ENCODE measurements at regions not wholly inside any gene's neighbourhood (a gene's known extent, or its start where the extent isn't known, plus 50 kb on each side); places are given as distances from the start of the nearest gene placed in this dataset.

DNA sequence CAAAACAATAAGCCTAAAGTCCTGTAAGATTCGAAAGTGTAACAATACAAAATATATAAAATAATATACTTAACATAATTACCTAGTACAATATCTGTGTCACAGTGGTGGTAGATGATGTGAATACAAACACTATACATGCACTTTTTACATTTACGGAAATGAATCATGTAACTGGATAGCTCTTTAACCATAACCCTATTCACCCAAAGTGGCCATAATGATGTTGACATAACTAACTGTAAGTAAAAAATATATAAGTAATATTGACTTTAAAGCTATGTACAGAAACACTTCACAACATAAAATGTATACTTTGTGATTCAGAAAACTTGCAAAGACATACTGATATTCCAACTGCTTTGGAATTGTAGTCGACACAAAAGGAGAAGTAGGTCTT lies 616.9 kb upstream of the SLC8A1 start:
- DNase-seq, result no peak

DNA sequence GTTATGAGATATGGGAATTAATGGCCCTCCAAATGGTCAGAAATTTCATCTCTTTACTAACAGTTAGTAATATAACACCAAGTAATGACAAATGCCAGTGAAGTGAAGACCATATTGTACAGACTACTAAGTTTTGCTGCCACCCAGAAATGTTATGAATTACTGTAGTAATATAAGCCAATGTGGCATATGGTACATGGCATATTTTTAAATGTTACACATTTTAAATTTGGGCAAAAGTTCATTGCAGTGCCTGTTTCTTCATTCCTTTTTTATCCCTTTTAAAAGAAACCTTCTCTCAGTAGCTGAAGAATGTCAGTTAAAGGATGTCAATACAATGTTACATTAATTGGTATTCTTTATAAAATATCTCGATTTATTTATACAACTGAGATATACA lies 626.5 kb upstream of the SLC8A1 start:
- no peak for DNase-seq

DNA sequence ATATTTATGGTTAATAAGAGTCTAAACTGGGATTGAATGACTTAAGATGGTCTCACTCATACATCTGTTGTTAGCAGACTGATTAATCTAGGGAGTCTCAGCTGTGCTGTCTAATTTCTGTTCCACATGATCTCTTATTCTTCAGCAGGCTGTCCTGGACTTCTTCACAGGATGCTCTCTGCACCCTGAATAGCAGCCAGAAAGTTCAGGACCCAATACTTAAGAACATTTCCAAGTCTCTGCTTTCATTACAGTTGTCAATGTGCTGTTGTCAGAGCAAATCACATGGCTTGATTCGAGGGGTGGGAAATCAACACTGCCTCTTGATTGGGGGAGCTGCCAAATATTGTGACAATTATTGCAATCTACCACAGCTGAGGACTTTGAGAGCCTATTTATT lies 627.1 kb upstream of the SLC8A1 start:
- DNase-seq, result no peak

DNA sequence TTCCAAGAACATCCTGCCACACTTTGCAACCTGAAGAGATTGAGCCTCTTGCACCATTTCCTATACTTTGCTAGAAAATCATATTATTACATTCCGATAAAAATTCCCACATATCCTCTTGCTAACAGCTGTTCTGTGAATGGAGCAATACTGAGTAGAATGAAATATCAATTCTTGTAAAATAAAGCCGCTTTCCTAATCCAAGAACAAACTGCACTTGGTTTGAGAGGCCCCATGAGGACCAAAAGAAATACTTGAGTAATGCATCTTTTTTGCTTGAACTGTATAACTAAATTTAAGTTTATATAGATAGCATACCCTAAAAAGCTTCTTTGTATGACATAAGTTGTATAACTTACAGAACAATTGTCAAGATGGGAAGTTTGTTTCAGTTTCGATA lies 632.4 kb upstream of the SLC8A1 start:
- no peak for DNase-seq

DNA sequence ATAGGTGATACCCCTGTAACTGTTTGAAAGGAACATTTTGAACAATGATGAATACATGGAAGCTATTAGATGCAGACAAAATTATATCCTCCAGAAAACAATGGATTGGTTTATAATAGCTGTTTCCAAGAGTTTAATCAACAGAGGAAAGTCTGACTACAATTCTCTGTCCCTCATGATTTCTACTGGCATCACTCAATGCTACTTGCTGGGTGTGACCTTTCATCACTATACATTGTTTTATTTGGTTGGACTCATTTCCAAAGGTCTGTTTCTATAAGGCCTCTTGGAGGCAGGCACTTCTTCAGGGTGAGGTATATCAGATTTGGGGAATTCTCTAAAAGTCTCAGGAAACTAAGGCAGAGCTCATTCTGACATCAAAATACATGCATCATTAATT lies 636.1 kb upstream of the SLC8A1 start:
- DNase-seq, result no peak

DNA sequence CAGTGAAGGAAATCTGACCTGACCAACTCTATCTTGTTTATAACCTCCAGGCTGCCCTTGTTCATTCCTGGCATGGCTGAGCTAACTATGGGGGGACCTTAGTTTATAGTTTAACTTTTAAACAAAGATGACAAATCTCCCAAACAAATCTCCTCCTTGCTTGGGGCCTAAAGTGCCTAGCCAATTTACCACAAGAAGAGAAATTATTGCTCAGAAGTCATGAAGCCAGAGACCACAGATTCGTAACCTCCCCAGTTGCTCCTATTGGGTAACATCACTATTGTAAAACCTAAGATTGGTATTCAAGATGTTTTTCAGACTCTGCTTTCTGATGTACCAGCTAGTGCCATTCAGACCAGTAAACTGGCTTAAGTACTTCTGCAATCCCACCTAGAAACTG lies 649.4 kb upstream of the SLC8A1 start:
- DNase-seq, result no peak

DNA sequence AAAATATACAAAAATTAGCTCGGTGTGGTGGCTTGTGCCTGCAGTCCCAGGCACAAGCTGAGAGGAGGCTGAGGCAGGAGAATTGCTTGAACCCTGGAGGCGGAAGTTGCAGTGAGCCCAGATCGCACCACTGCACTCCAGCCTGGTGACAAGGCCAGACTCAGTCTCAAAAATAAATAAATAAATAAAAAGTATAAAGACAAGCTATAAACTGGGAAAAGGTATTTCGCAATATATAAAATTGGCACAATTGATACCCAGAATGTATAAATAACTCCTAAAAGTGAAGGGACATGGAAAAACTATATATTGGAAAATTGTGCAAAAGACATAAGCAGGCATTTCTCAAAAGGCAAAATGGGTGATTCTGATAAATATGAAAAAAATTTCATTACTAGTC lies 657.9 kb upstream of the SLC8A1 start:
- DNase-seq, result no peak

DNA sequence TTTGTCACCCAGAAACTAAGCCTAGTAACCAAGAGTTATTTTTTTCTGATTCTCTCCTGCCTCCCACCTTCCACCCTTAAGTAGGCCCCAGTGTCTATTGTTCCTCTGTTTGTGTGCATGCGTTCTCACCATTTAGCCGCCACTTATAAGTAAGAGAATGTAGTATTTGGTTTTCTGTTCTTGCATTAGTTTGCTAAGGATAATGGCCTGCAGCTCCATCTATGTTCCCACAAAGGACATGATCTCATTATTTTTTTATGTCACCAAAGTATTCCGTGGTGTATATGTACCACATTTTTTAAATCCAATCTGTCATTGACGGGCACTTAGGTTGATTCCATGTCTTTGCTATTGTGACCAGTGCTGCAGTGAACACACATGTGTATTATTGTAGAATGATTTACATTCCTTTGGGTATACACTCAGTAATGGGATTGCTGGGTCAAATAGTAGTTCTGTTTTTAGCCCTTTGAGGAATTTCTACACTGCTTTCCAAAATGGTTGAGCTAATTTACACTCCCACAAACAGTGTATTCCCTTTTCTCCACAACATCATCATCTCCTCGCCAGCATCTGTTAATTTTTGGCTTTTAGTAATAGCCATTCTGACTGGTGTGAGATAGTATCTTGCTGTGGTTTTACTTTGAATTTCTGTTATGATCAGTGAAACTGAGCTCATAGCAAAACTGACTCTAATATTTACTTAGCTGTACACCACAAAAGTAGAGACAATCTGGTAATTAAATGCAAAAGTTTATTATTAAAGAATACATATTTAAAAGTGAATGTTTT lies 660.1 kb upstream of the SLC8A1 start:
- no peak for DNase-seq

DNA sequence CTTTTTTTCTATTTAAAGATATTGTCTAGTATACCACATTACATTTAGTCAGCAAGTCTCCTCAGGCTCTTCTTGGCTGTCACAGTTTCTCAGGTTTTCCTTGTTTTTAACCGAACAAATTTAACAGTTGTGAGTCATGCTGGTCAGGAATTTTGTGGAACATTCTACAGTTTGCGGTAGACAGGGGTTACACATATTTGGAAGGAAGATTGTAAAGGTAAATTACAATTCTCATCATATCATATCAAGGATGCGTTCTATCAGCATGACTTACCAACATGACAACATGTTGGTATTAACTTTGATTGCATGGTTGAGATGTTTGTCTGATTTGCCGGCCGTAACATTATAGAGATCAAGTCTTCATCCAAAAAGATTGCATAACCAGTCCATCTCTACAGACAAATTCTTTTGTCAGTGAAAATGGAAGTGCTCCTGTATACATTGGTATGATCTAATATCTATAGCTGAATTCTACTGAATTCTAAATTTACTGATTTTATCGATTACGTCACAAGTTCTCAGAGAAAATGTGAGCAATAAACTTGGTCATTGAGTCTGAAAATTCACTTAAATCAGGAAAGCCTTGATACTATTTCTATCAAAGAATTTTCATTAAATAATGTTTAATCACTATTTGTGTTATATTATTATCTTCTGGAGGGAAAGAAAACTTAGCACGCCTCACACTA lies 664.4 kb upstream of the SLC8A1 start:
- no peak for DNase-seq

DNA sequence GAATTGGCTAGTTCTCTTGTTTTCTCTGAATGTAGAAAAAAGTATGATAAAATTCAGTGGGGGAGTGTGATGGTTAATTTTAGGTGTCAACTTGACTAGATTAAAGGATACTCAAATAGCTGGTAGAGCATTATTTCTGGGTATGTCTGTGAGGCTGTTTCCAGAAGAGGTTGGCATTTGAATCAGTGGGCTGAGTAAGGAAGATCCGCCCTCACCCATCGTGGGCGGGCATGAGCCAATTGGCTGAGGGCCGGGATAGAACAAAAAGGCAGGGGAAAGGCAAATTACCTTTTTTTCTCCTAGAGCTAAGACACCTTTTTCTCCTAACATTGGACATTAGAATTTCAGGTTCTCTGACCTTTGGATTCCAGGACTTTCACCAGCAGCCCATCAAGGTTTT lies 667.6 kb upstream of the SLC8A1 start:
- DNase-seq, result no peak

DNA sequence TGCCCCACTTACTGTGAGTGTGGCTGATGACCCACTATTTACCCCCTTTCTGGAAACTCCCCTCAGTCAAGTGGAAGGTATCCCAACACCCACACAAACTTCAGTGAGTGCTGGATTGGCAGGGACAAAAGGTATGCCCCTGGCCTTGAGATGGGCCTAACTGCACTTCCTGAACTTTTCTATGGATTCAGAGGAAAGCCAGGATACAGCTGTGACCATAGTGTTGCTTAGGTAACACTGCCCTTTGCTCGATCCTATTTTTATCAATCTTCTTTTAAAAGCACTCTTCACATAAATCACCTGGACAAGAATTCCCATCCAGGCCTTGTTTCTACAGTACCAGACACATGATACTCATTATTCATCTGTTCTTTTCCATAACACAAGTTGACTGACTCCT lies 671.5 kb upstream of the SLC8A1 start:
- no peak for DNase-seq

DNA sequence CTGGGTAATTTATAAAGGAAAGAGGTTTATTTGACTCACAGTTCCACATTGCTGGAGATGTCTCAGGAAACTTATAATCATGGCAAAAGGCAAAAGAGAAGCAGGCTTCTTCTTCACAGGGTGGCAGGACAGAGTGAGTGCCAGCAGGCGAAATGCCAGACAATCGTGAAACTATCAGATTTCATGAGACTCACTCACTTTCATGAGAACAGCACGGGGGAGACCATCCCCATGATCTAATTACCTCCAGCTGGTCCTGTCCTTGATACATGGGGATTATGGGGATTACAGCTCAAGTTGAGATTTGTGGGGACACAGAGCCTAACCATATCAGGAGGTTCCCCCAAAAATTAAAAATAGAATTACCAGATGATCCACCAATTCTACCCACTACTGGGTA lies 675.5 kb upstream of the SLC8A1 start:
- no peak for DNase-seq

DNA sequence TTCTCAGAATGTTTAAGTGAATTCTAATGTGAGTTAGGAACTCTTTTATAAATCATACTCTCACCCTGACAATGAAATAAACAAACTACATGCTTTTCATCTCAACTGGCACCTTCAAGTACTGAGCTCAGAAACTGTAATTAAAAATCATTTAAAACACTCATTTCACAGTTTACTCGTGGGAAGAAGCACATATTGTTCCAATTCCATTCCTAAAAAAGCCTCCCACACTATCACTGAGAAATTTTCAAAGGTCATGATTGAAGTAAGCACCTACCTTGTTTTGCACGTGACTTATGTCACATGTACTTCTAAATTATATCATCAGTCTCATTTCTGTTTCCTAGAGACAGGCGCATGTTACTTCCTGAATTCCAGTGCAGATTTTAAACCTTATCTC lies 678.1 kb upstream of the SLC8A1 start:
- no peak for DNase-seq

DNA sequence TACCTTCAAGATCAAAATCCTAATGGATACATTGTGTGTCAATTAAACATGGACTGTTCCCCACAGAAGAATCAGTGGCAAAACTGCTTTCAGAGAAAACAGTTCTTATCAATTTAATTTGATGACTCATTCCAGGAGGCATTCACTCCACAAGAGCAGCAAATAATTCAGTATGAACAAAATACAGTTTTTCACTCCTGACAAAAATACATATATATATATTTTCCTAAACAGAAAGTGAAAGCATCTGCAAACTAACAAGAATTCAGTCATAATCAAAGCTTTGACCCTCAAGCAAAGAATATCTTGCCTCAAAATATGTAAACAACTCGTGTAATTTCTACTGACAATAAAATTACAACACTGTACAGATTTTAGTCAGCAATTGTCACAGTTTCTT lies 685.1 kb upstream of the SLC8A1 start:
- DNase-seq, result peak; percentile 18

DNA sequence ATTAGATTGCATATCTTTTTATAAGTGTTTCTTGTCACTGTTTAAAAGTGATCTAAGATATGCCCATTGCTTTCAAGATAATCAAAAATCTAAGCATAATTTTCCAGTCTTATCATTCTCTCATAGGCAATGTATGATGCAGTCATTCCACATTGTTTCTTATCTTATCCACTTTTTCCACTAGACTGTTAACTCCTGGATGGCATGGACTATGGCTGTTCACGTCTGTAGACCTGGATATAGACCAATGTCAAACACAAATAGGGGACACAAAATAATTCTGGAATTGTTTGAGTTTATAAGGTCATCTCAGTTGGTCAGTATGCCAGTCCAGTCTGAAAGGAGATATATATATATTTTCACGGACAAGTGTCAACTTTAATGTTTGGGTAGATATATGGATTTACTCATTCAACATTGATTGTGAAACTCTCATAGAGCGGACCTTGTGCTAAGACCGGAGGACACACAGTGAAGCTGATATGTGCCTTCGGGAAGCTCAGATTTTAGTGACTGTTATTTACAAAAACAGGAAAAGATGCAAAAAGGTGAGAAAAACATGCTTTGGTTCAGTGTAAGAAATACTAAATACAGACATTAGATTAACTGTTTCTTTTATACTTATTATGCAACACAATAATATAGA lies 689.4 kb upstream of the SLC8A1 start:
- DNase-seq, result no peak

DNA sequence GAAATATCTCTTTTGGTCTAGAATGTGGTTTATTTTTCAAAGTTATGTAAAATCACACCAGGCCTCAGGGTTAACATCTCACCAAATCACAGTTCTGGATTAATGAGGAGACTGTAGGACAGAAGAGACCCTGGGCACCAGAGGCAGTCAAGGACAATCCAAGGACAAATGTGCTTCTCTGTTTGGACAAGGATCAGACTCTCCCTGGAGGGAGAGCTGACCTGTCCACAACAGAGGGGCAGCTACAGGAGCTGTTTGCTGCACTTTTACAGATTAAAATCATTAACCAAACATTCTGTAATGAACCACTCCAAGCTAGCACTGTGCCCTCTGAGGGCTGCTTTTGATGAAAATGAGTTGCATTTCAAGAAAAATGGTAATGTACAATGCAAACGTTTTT lies 690.6 kb upstream of the SLC8A1 start:
- DNase-seq, result no peak

DNA sequence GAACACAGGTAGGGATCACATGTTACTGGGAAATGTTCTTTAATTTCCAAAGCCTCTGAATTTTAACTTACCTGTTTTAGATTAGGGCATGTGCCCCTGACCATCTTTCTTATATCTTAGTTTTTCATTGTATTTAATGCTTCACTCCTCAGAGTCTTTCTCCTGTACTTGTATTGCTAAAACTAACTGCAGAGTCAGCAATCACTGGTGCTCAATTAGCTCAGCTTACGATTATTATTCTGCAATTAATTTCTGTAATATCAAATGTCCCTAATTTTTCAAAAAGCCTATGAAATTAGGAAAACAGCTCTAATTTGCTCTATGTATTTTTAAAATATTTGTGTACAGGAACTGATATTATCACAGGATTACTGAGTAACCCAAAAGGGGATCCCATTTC lies 693.2 kb upstream of the SLC8A1 start:
- DNase-seq, result no peak

DNA sequence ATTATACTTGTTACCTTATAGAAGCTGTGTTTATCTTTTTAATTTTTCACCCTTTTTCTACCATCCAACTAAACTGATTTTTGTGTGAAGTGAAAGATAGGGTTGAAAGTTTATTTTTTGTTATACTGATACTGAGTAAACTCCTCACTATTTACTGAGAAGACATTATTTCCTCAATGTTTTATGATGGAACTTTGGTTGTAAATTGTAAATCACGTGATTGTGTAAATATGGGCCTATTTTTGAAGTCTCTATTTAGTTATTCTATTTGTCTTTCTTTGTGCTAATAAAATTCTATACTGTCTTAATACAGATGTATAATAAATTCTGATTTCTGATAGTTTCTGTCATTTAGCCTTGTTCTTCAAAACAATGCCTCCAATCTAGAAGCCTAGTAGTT lies 697.2 kb upstream of the SLC8A1 start:
- no peak for DNase-seq

DNA sequence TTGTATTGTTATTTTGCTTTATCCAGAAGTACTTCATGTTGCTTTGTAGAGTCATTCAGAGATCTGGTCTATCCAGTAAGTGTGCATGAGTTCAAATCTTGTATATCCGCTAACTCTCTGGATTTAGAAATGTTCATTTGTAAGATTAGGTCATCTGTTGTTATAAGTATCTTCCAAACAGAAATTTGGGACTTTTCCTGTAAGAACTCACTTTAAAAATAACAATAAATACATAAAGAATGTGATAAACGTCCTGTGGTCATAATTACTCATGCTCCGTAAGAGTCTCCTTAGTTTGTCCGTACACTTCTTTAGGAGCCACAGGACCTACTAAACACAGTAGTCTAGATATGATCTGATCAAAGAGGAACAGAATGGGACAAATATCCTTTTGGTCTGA lies 699.9 kb upstream of the SLC8A1 start:
- no peak for DNase-seq

DNA sequence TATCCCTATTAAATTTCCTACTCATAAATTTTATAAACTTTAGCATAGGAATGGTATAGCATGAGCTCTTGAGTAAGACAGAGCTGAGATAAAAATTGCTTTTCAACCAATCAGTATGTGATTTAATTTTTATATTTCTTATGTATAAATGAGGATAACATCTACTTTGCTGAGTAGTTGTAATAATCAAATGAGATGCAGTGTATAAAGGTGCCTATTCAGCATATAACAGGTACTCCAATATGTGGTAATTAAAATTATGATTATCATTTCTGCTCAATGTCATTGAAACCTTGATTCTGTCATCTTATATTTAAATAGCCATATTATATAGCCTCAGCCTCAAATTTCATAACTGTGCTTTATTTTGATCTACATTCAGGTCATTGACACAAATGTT lies 700.4 kb upstream of the SLC8A1 start:
- DNase-seq, result no peak

DNA sequence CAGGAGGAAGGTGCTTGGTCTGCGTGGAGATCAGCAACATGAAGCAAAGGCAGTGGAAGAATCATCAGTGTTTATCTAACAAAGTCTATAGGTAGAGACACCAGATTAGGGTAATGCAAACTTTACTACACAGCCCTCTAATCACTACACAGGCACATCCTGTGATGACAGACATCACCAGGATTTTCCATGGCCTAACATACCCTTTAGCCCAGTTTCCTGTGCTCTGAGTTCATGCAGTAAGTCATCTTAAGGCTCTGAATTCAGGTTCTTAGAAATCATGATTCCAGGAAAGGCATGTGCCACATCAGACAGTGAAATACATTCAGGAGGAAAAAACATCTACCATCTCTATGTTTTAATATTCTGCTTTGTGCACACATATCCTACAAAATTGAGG lies 708.5 kb upstream of the SLC8A1 start:
- DNase-seq, result no peak

DNA sequence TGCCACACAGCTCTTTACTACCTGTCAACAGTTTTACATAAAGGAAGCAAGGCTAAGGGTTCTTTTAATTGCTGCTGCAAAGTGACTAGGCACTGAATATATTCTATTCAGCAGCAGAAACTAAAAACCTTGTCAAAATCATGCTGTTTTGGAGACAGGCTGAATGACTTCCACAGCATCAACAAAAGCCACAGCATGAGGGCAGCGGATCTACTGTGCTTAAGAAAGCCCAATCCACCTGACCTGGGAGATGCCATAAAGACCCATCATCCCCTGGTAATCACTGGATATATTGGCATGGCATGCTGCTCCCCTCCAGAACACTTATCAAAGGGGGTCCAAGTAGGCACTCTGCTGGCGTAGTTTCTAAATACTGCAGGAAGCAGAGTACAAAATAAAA lies 715.1 kb upstream of the SLC8A1 start:
- DNase-seq, result no peak

DNA sequence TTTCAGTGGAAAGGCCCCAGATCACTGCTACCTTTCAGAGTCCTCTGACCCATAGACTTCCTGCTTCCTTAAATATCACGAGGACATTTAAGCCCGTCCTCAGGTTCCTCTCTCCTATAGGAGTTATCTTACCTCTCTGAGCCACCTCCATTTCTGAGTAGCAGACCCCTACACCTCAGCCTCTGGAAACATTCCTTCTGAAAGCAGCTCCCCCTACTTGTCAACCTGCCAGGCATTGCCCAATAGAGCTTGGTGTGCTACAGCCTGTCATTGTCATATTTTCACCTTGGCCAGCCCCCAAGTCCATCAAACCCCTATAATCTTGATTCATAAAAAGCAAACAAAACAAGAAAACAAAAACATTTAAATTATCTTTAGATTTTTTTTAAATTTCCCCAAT lies 717.9 kb upstream of the SLC8A1 start:
- no peak for DNase-seq

DNA sequence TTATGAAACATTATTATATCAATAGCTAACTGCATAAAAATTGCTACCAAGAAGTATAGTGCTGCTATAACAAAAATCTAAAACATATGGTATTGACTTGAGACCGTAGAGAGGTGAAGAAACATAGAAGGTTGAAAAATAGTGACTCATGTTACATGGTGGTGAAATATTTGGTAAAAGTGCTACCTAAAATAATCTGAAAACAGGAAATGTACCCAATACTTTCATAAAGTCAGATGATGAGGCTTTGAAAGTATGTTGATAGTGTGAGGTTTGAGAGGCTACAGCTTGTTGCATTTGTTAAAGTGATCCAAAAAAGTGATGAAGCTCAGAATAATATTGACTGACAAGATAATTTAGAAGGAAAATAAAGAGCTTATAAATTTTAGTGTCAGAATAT lies 718.7 kb upstream of the SLC8A1 start:
- DNase-seq, result no peak
